ENCODE measurements at regions not wholly inside any gene's neighbourhood (a gene's known extent, or its start where the extent isn't known, plus 50 kb on each side); places are given as distances from the start of the nearest gene placed in this dataset.

DNA sequence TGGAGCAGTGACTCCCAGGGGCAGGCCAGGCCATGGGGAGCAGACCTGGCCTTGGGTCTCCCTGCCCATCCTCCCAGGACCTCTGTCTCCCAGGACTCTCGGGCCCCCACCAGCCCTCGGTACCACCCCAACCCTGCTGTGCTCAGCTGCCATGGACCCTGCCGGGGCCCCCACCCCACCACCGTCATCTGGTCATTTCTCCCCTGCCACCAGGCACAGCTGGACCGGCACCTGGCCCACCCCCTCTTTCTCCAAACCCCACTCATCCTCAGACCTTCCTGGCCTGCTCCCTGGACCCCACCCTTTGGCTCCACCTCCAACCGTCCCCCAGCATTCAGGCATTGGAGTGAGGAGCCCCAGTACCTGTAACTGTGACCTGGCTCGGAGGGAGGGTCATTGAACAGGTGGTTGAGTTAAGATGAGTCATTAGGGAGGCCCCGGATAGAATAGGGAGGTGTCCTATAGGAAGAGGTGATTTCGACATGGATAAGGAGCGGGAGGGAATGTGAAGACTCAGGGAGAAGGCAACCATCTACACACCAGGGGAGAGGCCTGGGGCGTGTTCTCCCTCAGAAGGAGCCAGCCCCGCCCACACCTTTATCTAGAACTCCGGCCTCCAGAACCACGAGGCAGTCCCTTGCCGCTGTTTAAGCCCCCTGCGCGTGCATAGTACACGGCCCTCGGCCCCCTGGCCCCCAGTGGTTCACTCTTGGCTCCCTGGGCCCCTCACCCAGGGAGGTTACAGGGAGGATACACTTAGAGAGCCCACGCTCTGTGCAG is 1395.9 kb downstream of the BRD1 start:
- no peak for TF ChIP-seq GATA3 (IDR thresholded peaks at IDR 0.05; ENCODE audit: low read depth, low read length)
- TF ChIP-seq GATA2 (IDR thresholded peaks at IDR 0.05; ENCODE audit: low read depth, low read length) = no peak
